Stimulated activated CD8-positive, alpha-beta memory T cell treated with anti-CD3 and anti-CD28 coated beads, Interleukin-12 subunit alpha, Interleukin-12 subunit beta, amount 100 ng/mL, for 1 hour (primary cell): ENCODE measurements at regions not wholly inside any gene's neighbourhood (a gene's known extent, or its start where the extent isn't known, plus 50 kb on each side); places are given as distances from the start of the nearest gene placed in this dataset.

ENCODE experiments used
- DNase-seq: peaks from one replicate; pipeline ENCODE4 v3.0.0-alpha.2; 2020; ENCODE audit warnings: low read depth

- no peak for DNase-seq
These were observed 206.9 kb downstream of the RPLP1 start for GRCh38 chr15:69659454-69660050.

- no peak for DNase-seq
These were observed 207.5 kb downstream of the RPLP1 start for GRCh38 chr15:69660114-69660513.

GRCh38 chr15:69660658-69661405 lies 208.2 kb downstream of the RPLP1 start:
- no peak for DNase-seq

GRCh38 chr15:69661446-69661845 lies 208.8 kb downstream of the RPLP1 start:
- DNase-seq, result no peak

GRCh38 chr15:69661871-69662644 lies 209.4 kb downstream of the RPLP1 start:
- no peak for DNase-seq

GRCh38 chr15:69662645-69663000 lies 210.0 kb downstream of the RPLP1 start:
- no peak for DNase-seq

- DNase-seq, result no peak
These were observed 210.8 kb downstream of the RPLP1 start for GRCh38 chr15:69663441-69663840.

GRCh38 chr15:69663982-69664381 lies 211.4 kb downstream of the RPLP1 start:
- DNase-seq, result no peak

- DNase-seq, result no peak
These were observed 212.3 kb downstream of the RPLP1 start for GRCh38 chr15:69664572-69665571.

GRCh38 chr15:69665641-69666111 lies 213.1 kb downstream of the RPLP1 start:
- DNase-seq, result no peak

GRCh38 chr15:69666441-69666882 lies 213.8 kb downstream of the RPLP1 start:
- DNase-seq, result no peak

GRCh38 chr15:69666921-69667811 lies 214.5 kb downstream of the RPLP1 start:
- DNase-seq, result no peak

- no peak for DNase-seq
These were observed 215.6 kb downstream of the RPLP1 start for GRCh38 chr15:69668039-69668705.

- DNase-seq, result peak; percentile 4
These were observed 216.3 kb downstream of the RPLP1 start for GRCh38 chr15:69668963-69669362.

GRCh38 chr15:69669446-69669845 lies 216.8 kb downstream of the RPLP1 start:
- no peak for DNase-seq

- no peak for DNase-seq
These were observed 220.8 kb downstream of the RPLP1 start for GRCh38 chr15:69673291-69673881.

- no peak for DNase-seq
These were observed 223.1 kb downstream of the RPLP1 start for GRCh38 chr15:69675731-69676130.

- no peak for DNase-seq
These were observed 224.8 kb downstream of the RPLP1 start for GRCh38 chr15:69677403-69677802.

- DNase-seq, result no peak
These were observed 227.1 kb downstream of the RPLP1 start for GRCh38 chr15:69679623-69680228.
